Hepatocyte (in vitro differentiated cells): ENCODE measurements at regions not wholly inside any gene's neighbourhood (a gene's known extent, or its start where the extent isn't known, plus 50 kb on each side); places are given as distances from the start of the nearest gene placed in this dataset.

Source experiments
- DNase-seq: peaks from one replicate; pipeline ENCODE4 v3.0.0-alpha.2; 2016; ENCODE audit warnings: low spot score
- H2AFZ ChIP-seq: fragments of 200-600 bp; sonication (generic); 2 replicates; pipeline ENCODE4 v1.6.0; 2016; ENCODE audit warnings: antibody characterized with exemption, mild to moderate bottlenecking
- H3K27ac ChIP-seq: fragments of 200-600 bp; sonication (generic); 2 replicates; pipeline ENCODE4 v1.5.1; 2016; ENCODE audit warnings: mild to moderate bottlenecking
- H3K27me3 ChIP-seq: fragments of 200-600 bp; sonication (generic); 2 replicates; pipeline ENCODE4 v1.6.1; 2016
- H3K36me3 ChIP-seq: fragments of 200-600 bp; sonication (generic); replicated peaks from 2 replicates; pipeline ENCODE4 v1.5.1; 2016; ENCODE audit warnings: low read depth; ENCODE audit not compliant: insufficient read depth
- H3K4me1 ChIP-seq: fragments of 200-600 bp; sonication (generic); 2 replicates; pipeline ENCODE4 v1.5.1; 2016; ENCODE audit warnings: mild to moderate bottlenecking, moderate library complexity; ENCODE audit not compliant: insufficient read depth
- H3K4me2 ChIP-seq: fragments of 200-600 bp; sonication (generic); 2 replicates; pipeline ENCODE4 v1.6.0; 2016
- H3K4me3 ChIP-seq: fragments of 200-600 bp; sonication (generic); 2 replicates; pipeline ENCODE4 v1.5.1; 2016; ENCODE audit warnings: mild to moderate bottlenecking
- H3K79me2 ChIP-seq: fragments of 200-600 bp; sonication (generic); 2 replicates; pipeline ENCODE4 v1.6.0; 2017; ENCODE audit warnings: mild to moderate bottlenecking
- H3K9me2 ChIP-seq: fragments of 200-600 bp; sonication (generic); replicated peaks from 2 replicates; pipeline ENCODE4 v1.6.0; 2017; ENCODE audit warnings: mild to moderate bottlenecking; ENCODE audit not compliant: insufficient read depth
- H3K9me3 ChIP-seq: fragments of 200-600 bp; sonication (generic); 2 replicates; pipeline ENCODE4 v1.5.1; 2016; ENCODE audit warnings: low read depth, mild to moderate bottlenecking
- H4K20me1 ChIP-seq: fragments of 200-600 bp; sonication (generic); 2 replicates; pipeline ENCODE4 v1.6.0; 2016; ENCODE audit warnings: mild to moderate bottlenecking; ENCODE audit not compliant: insufficient read depth, poor library complexity, severe bottlenecking
- CTCF ChIP-seq: fragments of 200-600 bp; sonication (generic); IDR thresholded peaks from 2 replicates; pipeline ENCODE4 v1.5.1; 2016; ENCODE audit warnings: antibody characterized with exemption, mild to moderate bottlenecking; ENCODE audit not compliant: poor library complexity
- EZH2 ChIP-seq: fragments of 200-600 bp; sonication (generic); IDR thresholded peaks from 2 replicates; pipeline ENCODE4 v1.6.1; 2016; ENCODE audit warnings: antibody characterized with exemption, mild to moderate bottlenecking, borderline replicate concordance
- EZH2phosphoT487 ChIP-seq: fragments of 200-600 bp; sonication (generic); IDR thresholded peaks from one replicate; pipeline ENCODE4 v1.6.1; 2018; ENCODE audit warnings: antibody characterized with exemption, mild to moderate bottlenecking, low read depth, moderate library complexity; ENCODE audit not compliant: unreplicated experiment, severe bottlenecking
- WGBS: methylation state at CpG from one replicate; pipeline ENCODE4 v1.1.6; 2016; ENCODE audit warnings: low lambda C conversion rate; ENCODE audit errors: missing lambda C conversion rate; 5-methylcytosine and 5-hydroxymethylcytosine counted together

DNA sequence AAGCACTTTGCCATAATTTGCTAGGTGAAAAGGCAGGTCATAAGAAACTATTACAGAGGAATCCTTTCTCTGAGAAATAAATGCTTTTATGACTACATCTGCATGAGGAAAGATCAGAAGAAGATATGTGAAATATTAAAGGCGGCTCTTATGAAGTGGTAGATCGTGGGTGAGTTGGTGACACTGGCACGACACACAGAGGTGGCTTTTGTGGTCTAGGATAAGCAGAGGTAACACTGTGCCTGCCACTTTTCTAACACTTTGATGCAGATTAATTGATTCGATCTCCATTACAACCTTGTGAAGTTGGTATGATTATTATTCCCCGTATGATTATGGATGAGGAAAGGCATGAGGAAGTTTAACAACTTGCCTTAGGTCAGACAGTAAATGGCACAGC lies 60.0 kb upstream of the ELK3 start:
- TF ChIP-seq EZH2phosphoT487 (no peak), CTCF (no peak), EZH2 (no peak)
- no peak overlapping the region for H3K27ac ChIP-seq
- no peaks in the 10 kb centered on the region for H4K20me1 ChIP-seq
- H3K27me3 ChIP-seq, result no peaks in the 10 kb centered on the region
- no peak for DNase-seq
- WGBS, result 87% methylated on average over 5 of the region's 5 CpGs
- no peaks in the 10 kb centered on the region for H3K9me3 ChIP-seq
- no peak overlapping the region for H3K4me2 ChIP-seq
- no peak overlapping the region for H3K4me3 ChIP-seq
- H2AFZ ChIP-seq, result no peak overlapping the region
- H3K79me2 ChIP-seq, result no peaks in the 10 kb centered on the region
- H3K9me2 ChIP-seq, result no peaks in the 10 kb centered on the region
- no peaks in the 10 kb centered on the region for H3K4me1 ChIP-seq
- no peaks in the 10 kb centered on the region for H3K36me3 ChIP-seq

- Histone ChIP-seq H3K27me3 (no peaks in the 10 kb centered on the region), H3K79me2 (no peaks in the 10 kb centered on the region), H2AFZ (no peak overlapping the region), H4K20me1 (no peaks in the 10 kb centered on the region), H3K9me3 (no peaks in the 10 kb centered on the region), H3K4me1 (no peaks in the 10 kb centered on the region), H3K9me2 (no peaks in the 10 kb centered on the region), H3K36me3 (no peaks in the 10 kb centered on the region), H3K4me3 (no peak overlapping the region), H3K27ac (no peak overlapping the region), H3K4me2 (no peak overlapping the region)
- TF ChIP-seq EZH2phosphoT487 (no peak), CTCF (no peak)
- WGBS, result 76% methylated on average over 3 of the region's 3 CpGs
- peak; percentile 16 for DNase-seq
Observed at GRCh38 chr12:96136161-96136560, 58.0 kb upstream of the ELK3 start.

DNA sequence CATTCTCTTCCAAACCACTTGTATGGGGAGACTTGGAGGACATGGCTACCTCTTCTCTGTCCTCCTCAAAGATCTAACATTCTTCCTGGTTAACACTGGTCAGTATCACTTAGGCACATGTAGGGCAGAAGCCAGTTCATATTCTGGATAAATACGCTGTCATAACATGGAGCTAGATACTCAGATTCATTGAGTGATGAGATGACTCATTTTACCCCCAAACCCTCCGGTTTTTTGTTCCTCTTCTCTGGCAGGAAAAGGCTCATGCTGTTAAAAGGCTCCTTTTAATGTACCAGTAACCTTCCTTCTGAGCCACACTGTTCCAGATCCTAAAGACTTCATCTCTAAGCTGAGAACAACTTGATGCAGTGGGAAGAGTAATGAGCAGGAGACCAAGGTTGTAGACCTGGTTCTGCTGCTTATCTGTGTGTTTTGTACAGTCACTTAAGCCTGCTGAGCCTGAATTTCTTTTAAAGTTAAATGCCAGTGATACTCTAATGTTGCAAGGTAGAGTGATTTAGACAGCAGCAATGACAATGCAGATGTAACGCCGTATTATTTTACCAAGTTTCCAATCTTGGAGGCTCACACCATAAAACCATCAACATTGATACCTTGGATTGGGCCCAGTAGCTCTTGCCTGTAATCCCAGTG lies 57.3 kb upstream of the ELK3 start:
- no peaks in the 10 kb centered on the region for H3K27me3 ChIP-seq
- 89% methylated on average over 4 of the region's 4 CpGs for WGBS
- H3K27ac ChIP-seq, result no peak overlapping the region
- no peaks in the 10 kb centered on the region for H3K36me3 ChIP-seq
- H3K9me3 ChIP-seq, result no peaks in the 10 kb centered on the region
- H3K79me2 ChIP-seq, result no peaks in the 10 kb centered on the region
- H3K4me2 ChIP-seq, result no peak overlapping the region
- no peak overlapping the region for H2AFZ ChIP-seq
- H3K9me2 ChIP-seq, result no peaks in the 10 kb centered on the region
- H3K4me1 ChIP-seq, result no peaks in the 10 kb centered on the region
- H3K4me3 ChIP-seq, result no peak overlapping the region
- DNase-seq, result no peak
- no peaks in the 10 kb centered on the region for H4K20me1 ChIP-seq
- TF ChIP-seq EZH2, result no peak
- no peak for TF ChIP-seq EZH2phosphoT487
- TF ChIP-seq CTCF, result no peak
